Thyroid gland (tissue), 4 donors: ENCODE measurements at regions not wholly inside any gene's neighbourhood (a gene's known extent, or its start where the extent isn't known, plus 50 kb on each side); places are given as distances from the start of the nearest gene placed in this dataset.

ENCODE experiments used
- POLR2A ChIP-seq, 2 donors: fragments of 450-650 bp; IDR thresholded peaks; one replicate each; pipeline ENCODE4 v1.6.1; 2017; ENCODE audit warnings: antibody characterized with exemption in 2 of 2, mild to moderate bottlenecking in 2 of 2, moderate library complexity in 1 of 2
- TF ChIP-seq, protein P1 (sequence below), 6 experiments: fragments of 200-600 bp in 3 of 6; fragments of 450-650 bp in 3 of 6; sonication (generic) in 3 of 6; IDR thresholded peaks; one replicate each; pipeline ENCODE4 v1.5.1; 2016 to 2019; ENCODE audit warnings: antibody characterized with exemption in 6 of 6, mild to moderate bottlenecking in 2 of 6, inconsistent platforms in 1 of 6, moderate library complexity in 1 of 6

DNA sequence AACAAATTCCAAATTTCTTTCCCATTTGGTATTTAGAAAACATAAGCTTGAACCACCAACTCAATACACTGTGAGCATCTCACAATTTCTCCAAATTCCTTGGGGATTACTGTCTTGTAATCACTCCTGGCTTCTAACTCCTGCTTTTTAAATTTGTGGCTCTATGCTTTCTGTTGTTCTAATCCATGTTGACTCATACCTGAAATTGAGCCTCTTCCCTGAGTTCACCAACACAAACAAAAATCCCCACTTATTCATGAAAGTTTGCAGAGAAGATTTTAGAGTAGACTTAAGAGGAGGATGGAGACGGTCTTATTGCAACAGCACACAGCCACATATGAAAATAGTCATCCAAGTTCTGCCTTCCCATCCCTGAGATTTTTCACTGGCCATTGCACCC, 252.5 kb downstream of the PTEN start:
- TF ChIP-seq, protein P1, sequence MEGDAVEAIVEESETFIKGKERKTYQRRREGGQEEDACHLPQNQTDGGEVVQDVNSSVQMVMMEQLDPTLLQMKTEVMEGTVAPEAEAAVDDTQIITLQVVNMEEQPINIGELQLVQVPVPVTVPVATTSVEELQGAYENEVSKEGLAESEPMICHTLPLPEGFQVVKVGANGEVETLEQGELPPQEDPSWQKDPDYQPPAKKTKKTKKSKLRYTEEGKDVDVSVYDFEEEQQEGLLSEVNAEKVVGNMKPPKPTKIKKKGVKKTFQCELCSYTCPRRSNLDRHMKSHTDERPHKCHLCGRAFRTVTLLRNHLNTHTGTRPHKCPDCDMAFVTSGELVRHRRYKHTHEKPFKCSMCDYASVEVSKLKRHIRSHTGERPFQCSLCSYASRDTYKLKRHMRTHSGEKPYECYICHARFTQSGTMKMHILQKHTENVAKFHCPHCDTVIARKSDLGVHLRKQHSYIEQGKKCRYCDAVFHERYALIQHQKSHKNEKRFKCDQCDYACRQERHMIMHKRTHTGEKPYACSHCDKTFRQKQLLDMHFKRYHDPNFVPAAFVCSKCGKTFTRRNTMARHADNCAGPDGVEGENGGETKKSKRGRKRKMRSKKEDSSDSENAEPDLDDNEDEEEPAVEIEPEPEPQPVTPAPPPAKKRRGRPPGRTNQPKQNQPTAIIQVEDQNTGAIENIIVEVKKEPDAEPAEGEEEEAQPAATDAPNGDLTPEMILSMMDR (IDR thresholded peaks at IDR 0.05): no peak
- no peak for TF ChIP-seq POLR2A (IDR thresholded peaks at IDR 0.05)
